H1 (cell line): ENCODE measurements at regions not wholly inside any gene's neighbourhood (a gene's known extent, or its start where the extent isn't known, plus 50 kb on each side); places are given as distances from the start of the nearest gene placed in this dataset.

Experiments
- CTCF ChIA-PET: fragments of 300-600 bp; sonication (Branson Sonifier 250); formaldehyde crosslinking; loops from one replicate; lab custom pipeline; 2021; ENCODE audit not compliant: partially characterized antibody; lab: Charles Lee
- POLR2A ChIA-PET: fragments of 300-600 bp; sonication (Branson Sonifier 250); formaldehyde crosslinking; loops from one replicate; lab custom pipeline; 2021; ENCODE audit warnings: inconsistent platforms; ENCODE audit not compliant: partially characterized antibody; lab: Charles Lee
- DNase-seq, 2 experiments: peaks; one replicate each; pipeline versions ENCODE4 v3.0.0 to v3.0.0-alpha.2; 2010 to 2022; ENCODE audit warnings: low spot score in 2 of 2, low read depth in 1 of 2, mixed read lengths in 1 of 2
- FAIRE-seq: peaks from 2 replicates; lab custom pipeline; 2011; peaks lifted over from hg19 to GRCh38; lab: Jason Lieb, UNC
- H2AFZ ChIP-seq: 2 replicates; pipeline ENCODE4 v1.8.1; 2012; ENCODE audit warnings: low read length, inconsistent platforms
- H2AK5ac ChIP-seq: 2 replicates; pipeline ENCODE4 v1.6.1; 2013; ENCODE audit warnings: low read depth, low read length
- H2BK120ac ChIP-seq: replicated peaks from 2 replicates; pipeline ENCODE3; 2013; ENCODE audit warnings: low read depth, low read length, inconsistent platforms
- H2BK12ac ChIP-seq: 2 replicates; pipeline ENCODE4 v1.6.1; 2013; ENCODE audit warnings: low read depth, low read length
- H2BK15ac ChIP-seq: 2 replicates; pipeline ENCODE4 v1.6.1; 2013; ENCODE audit warnings: low read length
- H2BK20ac ChIP-seq: 2 replicates; pipeline ENCODE4 v1.6.1; 2013; ENCODE audit warnings: low read length
- H2BK5ac ChIP-seq: 2 replicates; pipeline ENCODE4 v1.6.1; 2013; ENCODE audit warnings: low read depth, low read length
- H3K14ac ChIP-seq: 2 replicates; pipeline ENCODE4 v1.6.1; 2013; ENCODE audit warnings: inconsistent platforms; ENCODE audit not compliant: insufficient read length
- H3K18ac ChIP-seq: 2 replicates; pipeline ENCODE4 v1.6.1; 2013; ENCODE audit warnings: low read length; ENCODE audit errors: extremely low read depth
- H3K23ac ChIP-seq: 2 replicates; pipeline ENCODE4 v1.6.1; 2013; ENCODE audit warnings: inconsistent platforms; ENCODE audit not compliant: insufficient read length
- H3K23me2 ChIP-seq: 2 replicates; pipeline ENCODE4 v1.6.1; 2013; ENCODE audit warnings: low read depth, low read length
- H3K27ac ChIP-seq: 2 replicates; pipeline ENCODE4 v1.6.1; 2011; ENCODE audit warnings: low read depth, low read length, inconsistent platforms
- H3K27me3 ChIP-seq, 4 experiments: replicated peaks in 1 of 4; 1 replicate in 1 of 4; 2 replicates in 3 of 4; pipeline versions ENCODE4 v1.6.1 to v1.8.1; 2011 to 2013; ENCODE audit warnings: low read length in 3 of 4, mild to moderate bottlenecking in 3 of 4, inconsistent platforms in 2 of 4, mixed read lengths in 2 of 4, moderate library complexity in 1 of 4; ENCODE audit not compliant: control insufficient read depth in 3 of 4, insufficient read depth in 3 of 4; ENCODE audit errors: extremely low read depth in 1 of 4
- H3K36me3 ChIP-seq, 4 experiments: 2 replicates each; pipeline versions ENCODE4 v1.6.1 to v1.8.1; 2011 to 2013; ENCODE audit warnings: mild to moderate bottlenecking in 4 of 4, low read length in 3 of 4, moderate library complexity in 2 of 4, control low read depth in 1 of 4, inconsistent platforms in 1 of 4; ENCODE audit not compliant: insufficient read depth in 4 of 4, control insufficient read depth in 2 of 4
- H3K4ac ChIP-seq: replicated peaks from 2 replicates; pipeline ENCODE3; 2013; ENCODE audit warnings: low read length, low read depth, mixed read lengths, inconsistent platforms; ENCODE audit not compliant: insufficient read length
- H3K4me1 ChIP-seq, 4 experiments: replicated peaks in 1 of 4; 1 replicate in 1 of 4; 2 replicates in 3 of 4; pipeline versions ENCODE4 v1.6.1 to v1.8.1; 2011 to 2013; ENCODE audit warnings: low read length in 3 of 4, inconsistent platforms in 2 of 4, mixed read lengths in 1 of 4; ENCODE audit not compliant: insufficient read depth in 4 of 4, control insufficient read depth in 3 of 4
- H3K4me2 ChIP-seq, 2 experiments: 2 replicates each; pipeline versions ENCODE4 v1.6.1 to v1.8.1; 2011 to 2013; ENCODE audit warnings: low read depth in 2 of 2, low read length in 2 of 2, control low read depth in 1 of 2, inconsistent platforms in 1 of 2, mild to moderate bottlenecking in 1 of 2; ENCODE audit not compliant: insufficient read depth in 1 of 2
- H3K4me3 ChIP-seq, 4 experiments: fragments of 200-600, 300-600 bp in 1 of 4; sonication (generic), shearing (Covaris generic), sonication (Bioruptor Twin) in 1 of 4; 2 replicates each; pipeline versions ENCODE4 v1.5.1 to v1.8.1; 2011 to 2016; ENCODE audit warnings: low read length in 4 of 4, low read depth in 3 of 4, control low read depth in 2 of 4, inconsistent platforms in 2 of 4, mild to moderate bottlenecking in 2 of 4, mixed read lengths in 1 of 4, moderate library complexity in 1 of 4; ENCODE audit not compliant: insufficient read depth in 2 of 4; ENCODE audit errors: extremely low read depth in 1 of 4
- H3K56ac ChIP-seq: replicated peaks from 2 replicates; pipeline ENCODE3; 2013; ENCODE audit warnings: low read depth, mild to moderate bottlenecking, mixed read lengths, low read length, inconsistent platforms; ENCODE audit not compliant: insufficient read length
- H3K79me1 ChIP-seq: 2 replicates; pipeline ENCODE4 v1.6.1; 2013; ENCODE audit warnings: low read depth, low read length, control low read depth
- H3K79me2 ChIP-seq, 2 experiments: 2 replicates each; pipeline versions ENCODE4 v1.6.1 to v1.8.1; 2012 to 2013; ENCODE audit warnings: low read length in 2 of 2, mild to moderate bottlenecking in 2 of 2, inconsistent platforms in 1 of 2; ENCODE audit not compliant: insufficient read depth in 2 of 2, control insufficient read depth in 1 of 2
- H3K9ac ChIP-seq, 4 experiments: replicated peaks in 1 of 4; 1 replicate in 1 of 4; 2 replicates in 3 of 4; pipeline versions ENCODE4 v1.6.1 to v1.8.1; 2011 to 2013; ENCODE audit warnings: low read depth in 3 of 4, low read length in 3 of 4, control low read depth in 2 of 4, mild to moderate bottlenecking in 2 of 4, moderate library complexity in 2 of 4, inconsistent platforms in 1 of 4; ENCODE audit errors: extremely low read depth in 1 of 4
- H3K9me3 ChIP-seq, 2 experiments: 2 replicates each; pipeline versions ENCODE4 v1.6.1 to v1.8.1; 2012 to 2013; ENCODE audit warnings: mild to moderate bottlenecking in 2 of 2, moderate library complexity in 2 of 2, control low read depth in 1 of 2, inconsistent platforms in 1 of 2, low read depth in 1 of 2, low read length in 1 of 2, mixed read lengths in 1 of 2; ENCODE audit not compliant: insufficient read depth in 2 of 2
- H4K20me1 ChIP-seq, 2 experiments: replicated peaks in 1 of 2; 2 replicates each; pipeline versions ENCODE3 to v1.8.1; 2011 to 2013; ENCODE audit warnings: inconsistent platforms in 2 of 2, low read length in 2 of 2, mild to moderate bottlenecking in 1 of 2; ENCODE audit not compliant: insufficient read depth in 2 of 2, control insufficient read depth in 1 of 2
- H4K5ac ChIP-seq: 2 replicates; pipeline ENCODE4 v1.6.1; 2013; ENCODE audit warnings: low read length, low read depth, mixed read lengths, inconsistent platforms; ENCODE audit not compliant: insufficient read length
- H4K8ac ChIP-seq: 2 replicates; pipeline ENCODE4 v1.8.0; 2013; ENCODE audit warnings: mild to moderate bottlenecking, moderate library complexity, low read length, inconsistent platforms; ENCODE audit not compliant: insufficient read depth; ENCODE audit errors: extremely low read depth
- H4K91ac ChIP-seq: replicated peaks from 2 replicates; pipeline ENCODE3; 2013; ENCODE audit warnings: low read length, mixed read lengths, inconsistent platforms; ENCODE audit not compliant: insufficient read length
- RAD21 ChIP-seq, 2 experiments: IDR thresholded peaks in 1 of 2; conservative IDR thresholded peaks in 1 of 2; 2 replicates each; pipeline ENCODE4 v1.6.1; 2011; ENCODE audit warnings: low read depth in 2 of 2, low read length in 2 of 2, improper control_type of control experiment in 1 of 2, inconsistent platforms in 1 of 2, mild to moderate bottlenecking in 1 of 2, moderate library complexity in 1 of 2
- WGBS, 2 experiments: shearing (Covaris generic) in 1 of 2; methylation state at CpG; one replicate each; pipeline versions ENCODE4 v1.1.6 to v1.1.7; 2013 to 2015; ENCODE audit warnings: low lambda C conversion rate in 2 of 2, mixed read lengths in 2 of 2, inconsistent platforms in 1 of 2, low coverage in 1 of 2, missing lambda C conversion rate in 1 of 2; ENCODE audit not compliant: insufficient replicate concordance in 2 of 2, insufficient coverage in 1 of 2, insufficient read length in 1 of 2; ENCODE audit errors: extremely low coverage in 1 of 2, missing lambda C conversion rate in 1 of 2; 5-methylcytosine and 5-hydroxymethylcytosine counted together
- TF ChIP-seq, protein P1 (sequence below): IDR thresholded peaks from 2 replicates; pipeline ENCODE4 v1.6.1; 2012; ENCODE audit warnings: low read length, inconsistent platforms

GRCh38 chr3:132829101-132829500 lies 106.9 kb upstream of the NPHP3 start:
- no peak overlapping the region for H3K56ac ChIP-seq
- no peak overlapping the region for H3K18ac ChIP-seq
- H2AK5ac ChIP-seq: no peak overlapping the region
- CTCF ChIA-PET: interaction anchor here (0.8 to 2.6 kb wide), 5 partner anchors 9 to 103 kb away, joined by 3 to 12 read pairs (median 4); no protein-coding TSS in a partner anchor
- no peak overlapping the region for H3K4ac ChIP-seq
- no peaks in the 10 kb centered on the region for H3K79me1 ChIP-seq
- no peak overlapping the region for H3K4me2 ChIP-seq
- no peak overlapping the region for H2BK20ac ChIP-seq
- no peak overlapping the region for H3K23ac ChIP-seq
- H4K20me1 ChIP-seq: no peaks in the 10 kb centered on the region
- no peaks in the 10 kb centered on the region for H3K9me3 ChIP-seq
- FAIRE-seq: no peak
- no peak overlapping the region for H3K27ac ChIP-seq
- peaks cover 0 to 2% (median 0%) of the 10 kb centered on the region in 4 experiments; a peak in 1 of 7 replicates for H3K4me1 ChIP-seq
- no peaks in the 10 kb centered on the region for H3K27me3 ChIP-seq
- POLR2A ChIA-PET: no interaction called here
- no peaks in the 10 kb centered on the region for H3K79me2 ChIP-seq
- no peaks in the 10 kb centered on the region for H3K36me3 ChIP-seq
- H2BK15ac ChIP-seq: no peak overlapping the region
- no peak overlapping the region for H2BK120ac ChIP-seq
- H2BK12ac ChIP-seq: no peak overlapping the region
- no peak overlapping the region for H2AFZ ChIP-seq
- H3K14ac ChIP-seq: no peak overlapping the region
- 90% methylated on average over 7 of the region's 7 CpGs; no CpG with 5 or more reads in 1 of the 2 experiments for WGBS, 2 experiments
- H3K4me3 ChIP-seq: no peak overlapping the region
- no peak overlapping the region for H4K8ac ChIP-seq
- TF ChIP-seq RAD21 (IDR thresholded peaks at IDR 0.05 in 1 of 2, conservative IDR thresholded peaks at IDR 0.05 in 1 of 2; ENCODE audit: low read depth in 2 of 2, low read length in 2 of 2): 0 out of 4 replicates have a peak, but pooled peaks of 1 of the 2 experiments have one; percentile 2
- TF ChIP-seq, protein P1, sequence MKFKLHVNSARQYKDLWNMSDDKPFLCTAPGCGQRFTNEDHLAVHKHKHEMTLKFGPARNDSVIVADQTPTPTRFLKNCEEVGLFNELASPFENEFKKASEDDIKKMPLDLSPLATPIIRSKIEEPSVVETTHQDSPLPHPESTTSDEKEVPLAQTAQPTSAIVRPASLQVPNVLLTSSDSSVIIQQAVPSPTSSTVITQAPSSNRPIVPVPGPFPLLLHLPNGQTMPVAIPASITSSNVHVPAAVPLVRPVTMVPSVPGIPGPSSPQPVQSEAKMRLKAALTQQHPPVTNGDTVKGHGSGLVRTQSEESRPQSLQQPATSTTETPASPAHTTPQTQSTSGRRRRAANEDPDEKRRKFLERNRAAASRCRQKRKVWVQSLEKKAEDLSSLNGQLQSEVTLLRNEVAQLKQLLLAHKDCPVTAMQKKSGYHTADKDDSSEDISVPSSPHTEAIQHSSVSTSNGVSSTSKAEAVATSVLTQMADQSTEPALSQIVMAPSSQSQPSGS: no peak
- no peaks in the 10 kb centered on the region for H3K23me2 ChIP-seq
- H4K91ac ChIP-seq: no peak overlapping the region
- H2BK5ac ChIP-seq: no peak overlapping the region
- no peak overlapping the region for H3K9ac ChIP-seq
- H4K5ac ChIP-seq: no peak overlapping the region
- DNase-seq: no peak
